PC-3 (cell line): ENCODE measurements at regions not wholly inside any gene's neighbourhood (a gene's known extent, or its start where the extent isn't known, plus 50 kb on each side); places are given as distances from the start of the nearest gene placed in this dataset.

ENCODE experiments used
- ATAC-seq: fragments of 200-7000 bp; cut with Tn5 transposase; 2 replicates; pipeline ENCODE4 v1.9.1; 2020; ENCODE audit warnings: mild to moderate bottlenecking, moderate library complexity
- BruUV-seq: library from RNA; stranded (reverse); fragments of 400-500 nt; replicated peaks from 2 replicates; lab custom pipeline; 2021; lab: Mats Ljungman, UMichigan
- CTCF ChIA-PET: fragments of 300-600 bp; sonication (Branson Sonifier 250); formaldehyde crosslinking; loops from one replicate; lab custom pipeline; 2022; ENCODE audit warnings: antibody characterized with exemption; lab: Charles Lee
- POLR2A ChIA-PET: fragments of 300-600 bp; sonication (Branson Sonifier 250); formaldehyde crosslinking; loops from one replicate; lab custom pipeline; 2022; ENCODE audit warnings: antibody characterized with exemption; ENCODE audit not compliant: unreplicated experiment; lab: Charles Lee
- DNase-seq: peaks from one replicate; pipeline ENCODE4 v3.0.0-alpha.2; 2015
- H2AFZ ChIP-seq: fragments of 300-600 bp; sonication (generic); 2 replicates; pipeline ENCODE4 v1.6.0; 2016; ENCODE audit warnings: antibody characterized with exemption, low read length
- H3F3A ChIP-seq: fragments of 300-600 bp; sonication (generic); one replicate; pipeline ENCODE4 v1.6.0; 2017; ENCODE audit warnings: antibody characterized with exemption, low read length, control low read depth, mild to moderate bottlenecking; ENCODE audit not compliant: unreplicated experiment
- H3K27ac ChIP-seq: fragments of 300-600 bp; sonication (generic); 2 replicates; pipeline ENCODE4 v1.5.1; 2016; ENCODE audit warnings: mild to moderate bottlenecking, low read length
- H3K27me3 ChIP-seq: fragments of 300-600 bp; sonication (generic); 2 replicates; pipeline ENCODE4 v1.6.1; 2016; ENCODE audit warnings: low read length, mixed read lengths
- H3K36me3 ChIP-seq: fragments of 300-600 bp; sonication (generic); 2 replicates; pipeline ENCODE4 v1.6.1; 2016; ENCODE audit warnings: low read depth, mixed run types, low read length, mixed read lengths
- H3K4me1 ChIP-seq: fragments of 300-600 bp; sonication (generic); 2 replicates; pipeline ENCODE4 v1.5.1; 2016; ENCODE audit warnings: low read length; ENCODE audit not compliant: insufficient read depth
- H3K4me2 ChIP-seq: fragments of 300-600 bp; sonication (generic); 2 replicates; pipeline ENCODE4 v1.6.0; 2016; ENCODE audit warnings: low read length
- H3K4me3 ChIP-seq: fragments of 300-600 bp; sonication (generic); 2 replicates; pipeline ENCODE4 v1.5.1; 2016; ENCODE audit warnings: mild to moderate bottlenecking, low read length, mixed read lengths
- H3K79me2 ChIP-seq: fragments of 300-600 bp; sonication (generic); 2 replicates; pipeline ENCODE4 v1.6.1; 2017; ENCODE audit warnings: low read length, mixed read lengths
- H3K9ac ChIP-seq: fragments of 300-600 bp; sonication (generic); 2 replicates; pipeline ENCODE4 v1.6.0; 2016; ENCODE audit warnings: mild to moderate bottlenecking, low read length
- H3K9me2 ChIP-seq: fragments of 300-600 bp; sonication (generic); replicated peaks from 2 replicates; pipeline ENCODE4 v1.6.1; 2016; ENCODE audit warnings: mixed run types, low read length, mixed read lengths
- H3K9me3 ChIP-seq: fragments of 300-600 bp; sonication (generic); 2 replicates; pipeline ENCODE4 v1.6.1; 2016; ENCODE audit warnings: low read length, mixed read lengths
- H4K20me1 ChIP-seq: fragments of 300-600 bp; sonication (generic); 2 replicates; pipeline ENCODE4 v1.6.1; 2016; ENCODE audit warnings: low read length, mixed read lengths
- EZH2 ChIP-seq: fragments of 300-600 bp; sonication (generic); IDR thresholded peaks from one replicate; pipeline ENCODE4 v1.6.1; 2017; ENCODE audit warnings: antibody characterized with exemption, mild to moderate bottlenecking, low read length; ENCODE audit not compliant: unreplicated experiment
- EZH2phosphoT487 ChIP-seq: fragments of 300-600 bp; sonication (generic); IDR thresholded peaks from 2 replicates; pipeline ENCODE4 v1.6.1; 2018; ENCODE audit warnings: mild to moderate bottlenecking, antibody characterized with exemption, low read length, borderline replicate concordance
- intact Hi-C: fragments of 100-400 bp; cut with micrococcal nuclease; formaldehyde crosslinking; loops from 2 replicates; pipeline ENCODE4 v1.9.0; 2023
- TF ChIP-seq, protein P1 (sequence below): fragments of 300-600 bp; sonication (generic); conservative IDR thresholded peaks from 2 replicates; pipeline ENCODE4 v1.5.1; 2017; ENCODE audit warnings: antibody characterized with exemption, low read depth, mild to moderate bottlenecking, low read length

GRCh38 chr6:119628691-119629594 lies 279.4 kb upstream of the MAN1A1 start:
- 0 out of 2 replicates have a peak overlapping the region, but pooled peaks have one; percentile 24 for H2AFZ ChIP-seq

GRCh38 chr6:119627908-119628669 lies 278.5 kb upstream of the MAN1A1 start:
- H3K27ac ChIP-seq: peak overlapping the region; percentile 93
- peak overlapping the region; percentile 66 for H3K4me2 ChIP-seq
- POLR2A ChIA-PET: no interaction called here
- H3F3A ChIP-seq: peaks cover 4% of the 10 kb centered on the region
- H3K9me2 ChIP-seq: no peaks in the 10 kb centered on the region
- DNase-seq (peak; percentile 71), ATAC-seq (peak; percentile 78)
- no peaks in the 10 kb centered on the region for H3K27me3 ChIP-seq
- intact Hi-C loops: loop anchor here (1.0 to 5.0 kb wide), 4 partner anchors 87 to 480 kb away; no protein-coding TSS in a partner anchor
- H3K9me3 ChIP-seq: no peaks in the 10 kb centered on the region
- no peaks in the 10 kb centered on the region for H3K36me3 ChIP-seq
- H3K4me3 ChIP-seq: peak overlapping the region; percentile 7; the same call in 1 of the 2 replicates
- no peaks in the 10 kb centered on the region for H3K79me2 ChIP-seq
- H2AFZ ChIP-seq: peak overlapping the region; percentile 45
- no peaks in the 10 kb centered on the region for H4K20me1 ChIP-seq
- CTCF ChIA-PET: interaction anchor here (0.6 to 1.2 kb wide), 3 partner anchors 278 to 393 kb away, joined by 3 to 10 read pairs (median 3); no protein-coding TSS in a partner anchor
- TF ChIP-seq, protein P1, sequence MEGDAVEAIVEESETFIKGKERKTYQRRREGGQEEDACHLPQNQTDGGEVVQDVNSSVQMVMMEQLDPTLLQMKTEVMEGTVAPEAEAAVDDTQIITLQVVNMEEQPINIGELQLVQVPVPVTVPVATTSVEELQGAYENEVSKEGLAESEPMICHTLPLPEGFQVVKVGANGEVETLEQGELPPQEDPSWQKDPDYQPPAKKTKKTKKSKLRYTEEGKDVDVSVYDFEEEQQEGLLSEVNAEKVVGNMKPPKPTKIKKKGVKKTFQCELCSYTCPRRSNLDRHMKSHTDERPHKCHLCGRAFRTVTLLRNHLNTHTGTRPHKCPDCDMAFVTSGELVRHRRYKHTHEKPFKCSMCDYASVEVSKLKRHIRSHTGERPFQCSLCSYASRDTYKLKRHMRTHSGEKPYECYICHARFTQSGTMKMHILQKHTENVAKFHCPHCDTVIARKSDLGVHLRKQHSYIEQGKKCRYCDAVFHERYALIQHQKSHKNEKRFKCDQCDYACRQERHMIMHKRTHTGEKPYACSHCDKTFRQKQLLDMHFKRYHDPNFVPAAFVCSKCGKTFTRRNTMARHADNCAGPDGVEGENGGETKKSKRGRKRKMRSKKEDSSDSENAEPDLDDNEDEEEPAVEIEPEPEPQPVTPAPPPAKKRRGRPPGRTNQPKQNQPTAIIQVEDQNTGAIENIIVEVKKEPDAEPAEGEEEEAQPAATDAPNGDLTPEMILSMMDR: peak; percentile 32; the same call in 1 of the 2 replicates
- no peak for TF ChIP-seq EZH2phosphoT487
- no TSS peak for BruUV-seq
- H3K4me1 ChIP-seq: peaks cover 31% of the 10 kb centered on the region
- H3K9ac ChIP-seq: peak overlapping the region; percentile 63

More at GRCh38 chr6:119628691-119629594, 279.4 kb upstream of the MAN1A1 start:
- H3K27ac ChIP-seq: peak overlapping the region; percentile 93
- no peaks in the 10 kb centered on the region for H3K36me3 ChIP-seq
- no peaks in the 10 kb centered on the region for H4K20me1 ChIP-seq
- H3K4me3 ChIP-seq: no peak overlapping the region
- peaks cover 4% of the 10 kb centered on the region for H3F3A ChIP-seq
- H3K9me2 ChIP-seq: no peaks in the 10 kb centered on the region
- H3K4me1 ChIP-seq: peaks cover 26% of the 10 kb centered on the region
- H3K4me2 ChIP-seq: peak overlapping the region; percentile 66; the same call in 1 of the 2 replicates
- H3K9me3 ChIP-seq: no peaks in the 10 kb centered on the region
- TF ChIP-seq EZH2phosphoT487: no peak
- TF ChIP-seq EZH2: no peak
- TF ChIP-seq, protein P1: no peak
- BruUV-seq: no TSS peak
- intact Hi-C loops: loop anchor here (1.0 to 5.0 kb wide), 4 partner anchors 88 to 481 kb away; no protein-coding TSS in a partner anchor
- no peak overlapping the region for H3K9ac ChIP-seq
- peak; percentile 8; the same call in 1 of the 2 replicates for ATAC-seq
- POLR2A ChIA-PET: no interaction called here
- CTCF ChIA-PET: interaction anchor here (1.2 kb wide), 1 partner anchor 278 kb away, joined by 10 read pairs; no protein-coding TSS in a partner anchor
- no peaks in the 10 kb centered on the region for H3K27me3 ChIP-seq
- H3K79me2 ChIP-seq: no peaks in the 10 kb centered on the region
- no peak for DNase-seq
